ENCODE measurements at regions not wholly inside any gene's neighbourhood (a gene's known extent, or its start where the extent isn't known, plus 50 kb on each side); places are given as distances from the start of the nearest gene placed in this dataset.

- no peak for TF ChIP-seq EZH2 (optimal IDR thresholded peaks at IDR 0.05; ENCODE audit: low read depth, low read length)
- no peak for TF ChIP-seq EZH2phosphoT487 (IDR thresholded peaks at IDR 0.05; ENCODE audit: low read length)
- TF ChIP-seq CTCF (IDR thresholded peaks at IDR 0.05; ENCODE audit: low read length): no peak
- H3K27me3 ChIP-seq (replicated peaks; ENCODE audit: insufficient read depth, low read length): peaks cover 84% of the 10 kb centered on the region
These were observed 78.1 kb upstream of the CSF3R start for GRCh38 chr1:36560621-36561360.

DNA sequence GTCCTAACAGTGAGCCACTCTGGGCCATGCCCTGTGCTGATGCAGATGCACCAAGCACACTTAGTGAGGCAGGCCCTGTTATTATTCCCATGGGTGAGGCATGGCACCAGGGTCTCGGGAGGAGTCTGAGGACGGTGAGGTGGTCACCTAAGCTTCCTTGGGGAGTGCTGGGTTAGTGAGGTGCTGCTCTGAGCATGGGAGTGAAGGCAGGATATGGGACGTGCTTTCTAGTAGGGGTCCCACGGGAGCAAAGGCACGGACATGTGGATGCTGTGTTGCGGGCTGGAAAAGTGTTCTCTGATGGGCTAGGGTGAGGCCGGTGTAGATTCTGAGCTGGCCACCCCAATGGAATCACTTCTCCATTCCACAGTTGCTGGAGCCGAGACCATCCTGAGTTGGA, 77.5 kb upstream of the CSF3R start:
- H3K27ac ChIP-seq (ENCODE audit: low read length): no peak overlapping the region
- peaks cover 84% of the 10 kb centered on the region for H3K27me3 ChIP-seq (replicated peaks; ENCODE audit: insufficient read depth, low read length)
- H3K4me3 ChIP-seq (ENCODE audit: low read length): no peak overlapping the region
- no peak overlapping the region for H2AFZ ChIP-seq (ENCODE audit: low read length)
- H3K4me1 ChIP-seq (ENCODE audit: low read length): no peaks in the 10 kb centered on the region
- TF ChIP-seq EZH2 (optimal IDR thresholded peaks at IDR 0.05; ENCODE audit: low read depth, low read length) (no peak), EZH2phosphoT487 (IDR thresholded peaks at IDR 0.05; ENCODE audit: low read length) (no peak)
- no peaks in the 10 kb centered on the region for H3K79me2 ChIP-seq (ENCODE audit: low read length)
- no peak overlapping the region for H3K9ac ChIP-seq (ENCODE audit: low read length)
- H3K4me2 ChIP-seq (ENCODE audit: low read depth, low read length): no peak overlapping the region
- no peaks in the 10 kb centered on the region for H3K9me3 ChIP-seq (replicated peaks; ENCODE audit: insufficient read depth, low read length)
- no peak for DNase-seq
- no peaks in the 10 kb centered on the region for H3K9me2 ChIP-seq (replicated peaks; ENCODE audit: insufficient read depth, low read length)
- H3F3A ChIP-seq (ENCODE audit: insufficient read depth, low read length): no peaks in the 10 kb centered on the region
- no peaks in the 10 kb centered on the region for H3K36me3 ChIP-seq (replicated peaks; ENCODE audit: insufficient read depth, low read length)
- no peaks in the 10 kb centered on the region for H4K20me1 ChIP-seq (ENCODE audit: insufficient read depth, low read length)

More at GRCh38 chr1:36560621-36561360, 78.1 kb upstream of the CSF3R start:
- Histone ChIP-seq H3K79me2 (ENCODE audit: low read length) (no peaks in the 10 kb centered on the region), H3K4me2 (ENCODE audit: low read depth, low read length) (no peak overlapping the region), H3K9ac (ENCODE audit: low read length) (no peak overlapping the region), H3F3A (ENCODE audit: insufficient read depth, low read length) (no peaks in the 10 kb centered on the region), H3K36me3 (replicated peaks; ENCODE audit: insufficient read depth, low read length) (no peaks in the 10 kb centered on the region), H3K9me2 (replicated peaks; ENCODE audit: insufficient read depth, low read length) (no peaks in the 10 kb centered on the region), H4K20me1 (ENCODE audit: insufficient read depth, low read length) (no peaks in the 10 kb centered on the region), H3K9me3 (replicated peaks; ENCODE audit: insufficient read depth, low read length) (no peaks in the 10 kb centered on the region), H3K27ac (ENCODE audit: low read length) (no peak overlapping the region), H3K4me1 (ENCODE audit: low read length) (no peaks in the 10 kb centered on the region), H2AFZ (ENCODE audit: low read length) (no peak overlapping the region), H3K4me3 (ENCODE audit: low read length) (no peak overlapping the region)
- DNase-seq: no peak

- Histone ChIP-seq H3K27ac (ENCODE audit: low read length) (no peak overlapping the region), H3K4me2 (ENCODE audit: low read depth, low read length) (no peak overlapping the region), H3K4me3 (ENCODE audit: low read length) (no peak overlapping the region), H3K9me2 (replicated peaks; ENCODE audit: insufficient read depth, low read length) (no peaks in the 10 kb centered on the region), H3K9me3 (replicated peaks; ENCODE audit: insufficient read depth, low read length) (no peaks in the 10 kb centered on the region), H3K36me3 (replicated peaks; ENCODE audit: insufficient read depth, low read length) (no peaks in the 10 kb centered on the region), H4K20me1 (ENCODE audit: insufficient read depth, low read length) (no peaks in the 10 kb centered on the region), H3F3A (ENCODE audit: insufficient read depth, low read length) (no peaks in the 10 kb centered on the region), H2AFZ (ENCODE audit: low read length) (no peak overlapping the region), H3K9ac (ENCODE audit: low read length) (no peak overlapping the region), H3K27me3 (replicated peaks; ENCODE audit: insufficient read depth, low read length) (peaks cover 84% of the 10 kb centered on the region), H3K79me2 (ENCODE audit: low read length) (no peaks in the 10 kb centered on the region), H3K4me1 (ENCODE audit: low read length) (no peaks in the 10 kb centered on the region)
- TF ChIP-seq EZH2 (optimal IDR thresholded peaks at IDR 0.05; ENCODE audit: low read depth, low read length) (no peak), CTCF (IDR thresholded peaks at IDR 0.05; ENCODE audit: low read length) (no peak), EZH2phosphoT487 (IDR thresholded peaks at IDR 0.05; ENCODE audit: low read length) (no peak)
- DNase-seq: no peak
These were observed 76.3 kb upstream of the CSF3R start for GRCh38 chr1:36559061-36559460.
